Ishikawa (cell line): ENCODE measurements at regions not wholly inside any gene's neighbourhood (a gene's known extent, or its start where the extent isn't known, plus 50 kb on each side); places are given as distances from the start of the nearest gene placed in this dataset.

ENCODE experiments used
- CEBPB ChIP-seq: IDR thresholded peaks from 2 replicates; pipeline ENCODE4 v1.6.1; 2012
- CREB1 ChIP-seq: IDR thresholded peaks from 2 replicates; pipeline ENCODE4 v1.6.1; 2012; ENCODE audit warnings: low read depth
- EGR1 ChIP-seq: IDR thresholded peaks from 2 replicates; pipeline ENCODE4 v1.6.1; 2012
- EP300 ChIP-seq: IDR thresholded peaks from 2 replicates; pipeline ENCODE4 v1.6.1; 2012; ENCODE audit warnings: borderline replicate concordance
- MAX ChIP-seq: IDR thresholded peaks from 2 replicates; pipeline ENCODE4 v1.6.1; 2012
- NFIC ChIP-seq: IDR thresholded peaks from 2 replicates; pipeline ENCODE4 v1.6.1; 2012
- RAD21 ChIP-seq: IDR thresholded peaks from 2 replicates; pipeline ENCODE4 v1.6.1; 2012; ENCODE audit warnings: low read depth
- REST ChIP-seq: IDR thresholded peaks from 2 replicates; pipeline ENCODE4 v1.6.1; 2012; ENCODE audit warnings: low read depth, mild to moderate bottlenecking
- TAF1 ChIP-seq: IDR thresholded peaks from 2 replicates; pipeline ENCODE4 v1.6.1; 2012; ENCODE audit warnings: low read depth, mild to moderate bottlenecking
- TCF12 ChIP-seq: IDR thresholded peaks from 2 replicates; pipeline ENCODE4 v1.6.1; 2012; ENCODE audit warnings: low read depth
- TEAD4 ChIP-seq: IDR thresholded peaks from 2 replicates; pipeline ENCODE4 v1.6.1; 2012
- USF1 ChIP-seq: IDR thresholded peaks from 2 replicates; pipeline ENCODE4 v1.6.1; 2012
- YY1 ChIP-seq: IDR thresholded peaks from 2 replicates; pipeline ENCODE4 v1.6.1; 2012; ENCODE audit warnings: low read depth
- ZBTB7A ChIP-seq: IDR thresholded peaks from 2 replicates; pipeline ENCODE4 v1.6.1; 2012; ENCODE audit warnings: low read depth

- TF ChIP-seq EGR1, result no peak
- TF ChIP-seq TEAD4, result no peak
- TF ChIP-seq EP300, result no peak
- no peak for TF ChIP-seq MAX
- TF ChIP-seq RAD21, result no peak
- TF ChIP-seq CEBPB, result no peak
- no peak for TF ChIP-seq YY1
- no peak for TF ChIP-seq USF1
- TF ChIP-seq TAF1, result no peak
- TF ChIP-seq REST, result no peak
- TF ChIP-seq TCF12, result no peak
- TF ChIP-seq ZBTB7A, result no peak
- TF ChIP-seq NFIC, result no peak
- no peak for TF ChIP-seq CREB1
Observed at GRCh38 chr10:121138918-121139317, 287.8 kb downstream of the WDR11 start.
